ENCODE measurements at regions not wholly inside any gene's neighbourhood (a gene's known extent, or its start where the extent isn't known, plus 50 kb on each side); places are given as distances from the start of the nearest gene placed in this dataset.
A peak's percentile ranks its signal among the peaks of the same experiment; 100 is the strongest.
"Not testable (repeated sequence)": the region's sequence is repeated elsewhere in the genome, so short reads cannot be mapped to it uniquely, and the experiment has no call there.

DNA sequence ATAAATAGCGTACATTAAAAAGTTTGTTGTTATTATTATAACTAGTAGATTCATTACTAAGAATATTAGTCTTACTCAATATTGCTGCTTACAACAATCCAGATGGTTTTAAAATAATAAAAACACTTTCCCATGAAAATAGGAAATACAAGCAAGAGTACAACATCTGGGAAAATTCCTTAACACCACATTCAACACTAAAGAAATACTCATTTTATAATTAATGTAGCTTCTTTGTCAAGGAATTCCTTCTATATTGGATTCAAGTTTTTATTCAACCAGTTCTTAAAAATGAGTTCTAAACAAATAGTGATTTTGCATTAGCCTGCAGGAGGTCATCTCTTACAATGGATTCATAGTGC is 650.3 kb upstream of the SLC35B3 start:
- DNase-seq (ENCODE audit: low read depth in 1 of 2, low spot score in 1 of 2), result no peak
- in situ Hi-C loops (cut with HindIII; ENCODE audit: low pct_unique_long_range_greater_than_20kb, low sequenced_read_pairs), result no loop called here
- no peak for TF ChIP-seq JUND (IDR thresholded peaks at IDR 0.05; ENCODE audit: low read depth)

DNA sequence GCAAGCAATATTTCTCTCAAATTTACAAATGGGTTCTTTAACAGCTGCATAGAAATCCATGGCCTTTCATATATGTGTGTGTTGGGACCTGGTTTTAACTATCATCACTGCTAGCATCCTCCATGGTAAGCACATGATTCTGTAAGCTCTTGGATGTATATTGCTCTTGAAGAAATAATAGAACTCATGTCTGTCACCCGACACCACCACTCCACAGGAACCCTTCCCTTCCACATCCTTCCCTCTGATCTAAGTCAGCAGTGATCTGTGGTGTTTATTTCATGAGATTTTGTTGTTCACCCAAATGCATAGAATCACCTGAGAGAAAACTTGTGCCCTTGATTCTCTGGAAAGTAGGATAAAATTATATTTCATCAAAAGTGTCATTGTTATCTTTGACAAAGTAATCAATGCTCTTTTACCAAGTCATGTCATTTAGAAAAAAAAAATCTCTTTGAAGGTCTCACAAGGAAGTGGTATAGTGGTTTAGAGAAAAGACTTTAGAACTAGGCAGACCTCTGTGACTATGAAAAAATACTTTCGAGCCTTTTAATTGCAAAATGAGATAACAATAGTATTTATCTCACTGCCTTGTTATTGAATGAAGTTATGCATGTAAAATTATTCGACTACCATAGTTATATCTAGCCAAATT is 649.8 kb upstream of the SLC35B3 start:
- DNase-seq (ENCODE audit: low read depth in 1 of 2, low spot score in 1 of 2), result no peak
- in situ Hi-C loops (cut with HindIII; ENCODE audit: low pct_unique_long_range_greater_than_20kb, low sequenced_read_pairs), result no loop called here
- no peak for TF ChIP-seq JUND (IDR thresholded peaks at IDR 0.05; ENCODE audit: low read depth)

DNA sequence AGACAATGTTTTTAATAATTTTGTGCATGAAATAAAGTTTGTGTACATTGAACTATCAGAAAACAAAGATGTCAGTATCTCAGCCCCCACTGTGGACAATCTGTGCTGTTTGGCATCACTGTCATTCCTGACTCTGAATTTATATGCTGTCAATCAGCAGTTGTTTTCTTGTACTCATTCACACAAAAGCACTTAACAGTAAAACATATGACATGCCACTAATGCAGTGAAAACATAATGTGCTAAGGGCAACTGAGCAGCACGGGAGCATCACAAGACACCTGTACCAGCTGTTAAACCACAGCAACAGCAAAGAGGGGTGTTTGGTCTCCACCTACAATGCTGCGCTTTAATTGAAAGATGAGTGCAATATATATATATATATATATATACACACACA is 647.8 kb upstream of the SLC35B3 start:
- no peak for DNase-seq (ENCODE audit: low read depth in 1 of 2, low spot score in 1 of 2)
- TF ChIP-seq JUND (IDR thresholded peaks at IDR 0.05; ENCODE audit: low read depth), result no peak
- in situ Hi-C loops (cut with HindIII; ENCODE audit: low pct_unique_long_range_greater_than_20kb, low sequenced_read_pairs), result no loop called here

GRCh38 chr6:9066726-9067125 is 631.4 kb upstream of the SLC35B3 start:
- no peak for DNase-seq (ENCODE audit: low read depth in 1 of 2, low spot score in 1 of 2)
- in situ Hi-C loops (cut with HindIII; ENCODE audit: low pct_unique_long_range_greater_than_20kb, low sequenced_read_pairs), result no loop called here
- no peak for TF ChIP-seq JUND (IDR thresholded peaks at IDR 0.05; ENCODE audit: low read depth)

GRCh38 chr6:9064156-9064555 is 628.8 kb upstream of the SLC35B3 start:
- DNase-seq (ENCODE audit: low read depth in 1 of 2, low spot score in 1 of 2), result no peak
- TF ChIP-seq JUND (IDR thresholded peaks at IDR 0.05; ENCODE audit: low read depth), result no peak
- in situ Hi-C loops (cut with HindIII; ENCODE audit: low pct_unique_long_range_greater_than_20kb, low sequenced_read_pairs), result no loop called here

DNA sequence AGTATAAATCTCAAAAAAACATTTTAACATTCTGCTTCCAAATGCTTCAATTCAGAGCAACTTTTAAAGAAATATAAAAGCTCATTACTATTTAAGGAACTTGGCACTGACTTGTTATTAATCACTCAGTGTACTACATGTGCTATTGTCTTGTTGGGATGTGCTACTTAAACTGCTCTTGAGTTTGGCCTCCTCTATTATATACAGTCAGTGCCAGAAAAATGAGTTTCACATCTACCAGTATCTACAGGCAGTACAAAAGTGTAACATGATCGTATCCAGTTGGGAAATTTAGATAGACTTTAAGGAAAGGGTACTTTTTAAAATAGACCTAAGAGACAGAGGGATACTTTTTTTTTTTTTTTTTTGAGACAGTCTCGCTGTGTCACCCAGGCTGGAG is 627.3 kb upstream of the SLC35B3 start:
- in situ Hi-C loops (cut with HindIII; ENCODE audit: low pct_unique_long_range_greater_than_20kb, low sequenced_read_pairs), result no loop called here
- no peak for DNase-seq (ENCODE audit: low read depth in 1 of 2, low spot score in 1 of 2)
- no peak for TF ChIP-seq JUND (IDR thresholded peaks at IDR 0.05; ENCODE audit: low read depth)

- DNase-seq (ENCODE audit: low read depth in 1 of 2, low spot score in 1 of 2), result no peak
- in situ Hi-C loops (cut with HindIII; ENCODE audit: low pct_unique_long_range_greater_than_20kb, low sequenced_read_pairs), result no loop called here
- no peak for TF ChIP-seq JUND (IDR thresholded peaks at IDR 0.05; ENCODE audit: low read depth)
These were observed 622.6 kb upstream of the SLC35B3 start for GRCh38 chr6:9057937-9058336.

DNA sequence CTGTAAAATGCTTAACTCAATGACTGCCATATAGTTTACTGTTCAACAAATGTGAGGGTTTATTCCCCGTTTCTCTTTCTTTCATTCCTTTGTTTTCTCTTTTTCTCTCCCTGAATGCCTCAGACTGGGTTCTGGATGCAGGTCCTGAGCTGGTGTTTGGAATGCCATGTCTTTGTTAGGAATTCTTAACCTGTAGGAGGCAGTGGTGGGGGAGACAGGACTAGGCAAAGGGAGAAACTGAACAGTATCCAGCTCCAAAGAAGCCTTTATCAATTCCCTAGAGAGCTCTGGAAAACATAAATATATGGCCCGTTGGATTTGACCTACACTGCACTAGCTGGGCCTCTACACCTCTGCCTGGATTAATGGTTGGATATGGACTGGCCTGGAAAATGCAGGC is 621.2 kb upstream of the SLC35B3 start:
- in situ Hi-C loops (cut with HindIII; ENCODE audit: low pct_unique_long_range_greater_than_20kb, low sequenced_read_pairs), result no loop called here
- TF ChIP-seq JUND (IDR thresholded peaks at IDR 0.05; ENCODE audit: low read depth), result no peak
- DNase-seq (ENCODE audit: low read depth in 1 of 2, low spot score in 1 of 2), result no peak

DNA sequence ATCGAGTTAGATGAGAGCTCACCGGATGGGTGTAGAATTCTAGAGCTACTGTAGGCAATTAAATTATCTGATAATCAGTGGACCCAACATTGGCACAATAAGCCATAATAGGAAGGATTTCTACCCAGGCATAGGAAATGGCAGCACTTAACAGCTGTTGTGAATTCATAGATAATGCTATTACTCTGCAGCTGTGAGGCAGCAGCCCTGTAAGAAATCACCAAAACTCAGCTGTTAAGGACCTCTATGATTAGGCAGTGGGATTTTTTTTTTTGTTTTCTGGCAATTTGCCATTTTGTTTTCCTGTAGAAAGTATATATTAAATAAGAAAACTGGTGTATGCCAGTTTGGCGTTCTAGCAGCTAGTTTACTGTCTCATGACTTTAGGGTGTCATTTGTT is 609.1 kb upstream of the SLC35B3 start:
- in situ Hi-C loops (cut with HindIII; ENCODE audit: low pct_unique_long_range_greater_than_20kb, low sequenced_read_pairs), result no loop called here
- no peak for TF ChIP-seq JUND (IDR thresholded peaks at IDR 0.05; ENCODE audit: low read depth)
- DNase-seq (ENCODE audit: low read depth in 1 of 2, low spot score in 1 of 2), result no peak

DNA sequence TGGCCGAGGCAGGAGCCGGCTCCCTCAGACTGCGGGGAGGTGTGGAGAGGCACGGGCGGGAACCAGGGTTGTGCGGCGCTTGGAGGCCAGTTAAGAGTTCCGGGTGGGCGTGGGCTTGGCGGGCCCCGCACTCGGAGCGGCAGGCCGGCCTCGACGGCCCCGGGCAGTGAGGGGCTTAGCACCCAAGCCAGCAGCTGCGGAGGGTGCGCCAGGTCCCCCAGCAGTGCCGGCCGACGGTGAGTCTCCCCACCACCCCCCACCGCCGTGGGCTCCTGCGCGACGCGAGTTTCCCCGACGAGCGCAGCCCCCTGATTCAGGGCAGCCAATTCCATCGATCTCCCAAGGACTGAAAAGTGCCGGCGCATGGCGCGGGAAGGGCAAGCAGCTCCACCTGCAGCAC is 605.4 kb upstream of the SLC35B3 start:
- in situ Hi-C loops (cut with HindIII; ENCODE audit: low pct_unique_long_range_greater_than_20kb, low sequenced_read_pairs), result no loop called here
- DNase-seq (ENCODE audit: low read depth in 1 of 2, low spot score in 1 of 2), result no peak
- TF ChIP-seq JUND (IDR thresholded peaks at IDR 0.05; ENCODE audit: low read depth), result no peak

GRCh38 chr6:9039258-9039657 is 603.9 kb upstream of the SLC35B3 start:
- TF ChIP-seq JUND (IDR thresholded peaks at IDR 0.05; ENCODE audit: low read depth), result no peak
- peak in 1 of 2 experiments; percentile 61 for DNase-seq (ENCODE audit: low read depth in 1 of 2, low spot score in 1 of 2)
- in situ Hi-C loops (cut with HindIII; ENCODE audit: low pct_unique_long_range_greater_than_20kb, low sequenced_read_pairs), result no loop called here

- no peak for TF ChIP-seq JUND (IDR thresholded peaks at IDR 0.05; ENCODE audit: low read depth)
- no peak for DNase-seq (ENCODE audit: low read depth in 1 of 2, low spot score in 1 of 2)
- in situ Hi-C loops (cut with HindIII; ENCODE audit: low pct_unique_long_range_greater_than_20kb, low sequenced_read_pairs), result no loop called here
These were observed 592.7 kb upstream of the SLC35B3 start for GRCh38 chr6:9028086-9028485.

DNA sequence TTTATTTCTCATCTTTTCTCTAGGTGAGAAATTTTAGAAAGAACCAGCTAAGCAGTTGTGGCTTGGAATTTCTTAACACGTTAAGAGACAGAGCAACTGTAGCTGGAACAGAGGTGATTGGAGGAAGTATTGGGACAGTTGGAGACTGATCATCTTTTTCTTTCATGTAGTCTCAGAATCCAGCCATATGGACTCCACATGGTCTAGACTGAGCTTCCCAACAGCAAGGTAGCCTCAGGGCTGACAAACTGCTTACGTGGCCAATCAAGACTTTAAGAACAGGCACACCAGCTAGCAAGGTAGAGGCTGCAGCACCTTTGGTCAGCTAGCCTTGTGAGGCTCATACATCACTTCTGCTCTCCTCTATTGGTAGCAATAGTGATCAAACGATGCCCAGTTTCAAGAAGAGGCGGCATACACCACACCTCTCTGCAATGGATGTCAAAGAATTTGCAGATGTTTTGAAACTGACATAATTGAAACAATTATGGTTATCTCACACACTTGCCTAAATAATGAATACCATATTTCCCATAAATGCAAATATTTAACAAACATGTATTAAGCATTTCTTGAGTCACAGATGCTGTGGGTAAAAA is 590.5 kb upstream of the SLC35B3 start:
- in situ Hi-C loops (cut with HindIII; ENCODE audit: low pct_unique_long_range_greater_than_20kb, low sequenced_read_pairs), result no loop called here
- no peak for TF ChIP-seq JUND (IDR thresholded peaks at IDR 0.05; ENCODE audit: low read depth)
- DNase-seq (ENCODE audit: low read depth in 1 of 2, low spot score in 1 of 2), result peak in 1 of 2 experiments; percentile 13

DNA sequence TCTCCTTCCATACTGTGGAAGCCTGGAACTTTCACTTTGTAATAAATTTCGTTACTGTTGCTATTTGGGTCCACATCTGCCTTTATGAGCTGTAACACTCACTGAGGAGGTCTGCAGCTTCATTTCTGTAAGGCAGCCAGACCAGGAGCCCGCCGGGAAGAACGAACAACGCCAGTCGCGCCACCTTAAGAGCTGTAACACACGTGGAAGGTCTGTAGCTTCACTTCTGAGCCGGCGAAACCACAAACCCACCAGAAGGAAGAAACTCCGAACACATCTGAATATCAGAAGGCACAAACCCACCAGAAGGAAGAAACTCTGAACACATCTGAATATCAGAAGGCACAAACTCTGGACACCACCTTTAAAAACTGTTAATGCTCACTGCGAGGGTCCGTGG is 589.9 kb upstream of the SLC35B3 start:
- in situ Hi-C loops (cut with HindIII; ENCODE audit: low pct_unique_long_range_greater_than_20kb, low sequenced_read_pairs), result no loop called here
- TF ChIP-seq JUND (IDR thresholded peaks at IDR 0.05; ENCODE audit: low read depth), result no peak
- DNase-seq (ENCODE audit: low read depth in 1 of 2, low spot score in 1 of 2), result no peak

DNA sequence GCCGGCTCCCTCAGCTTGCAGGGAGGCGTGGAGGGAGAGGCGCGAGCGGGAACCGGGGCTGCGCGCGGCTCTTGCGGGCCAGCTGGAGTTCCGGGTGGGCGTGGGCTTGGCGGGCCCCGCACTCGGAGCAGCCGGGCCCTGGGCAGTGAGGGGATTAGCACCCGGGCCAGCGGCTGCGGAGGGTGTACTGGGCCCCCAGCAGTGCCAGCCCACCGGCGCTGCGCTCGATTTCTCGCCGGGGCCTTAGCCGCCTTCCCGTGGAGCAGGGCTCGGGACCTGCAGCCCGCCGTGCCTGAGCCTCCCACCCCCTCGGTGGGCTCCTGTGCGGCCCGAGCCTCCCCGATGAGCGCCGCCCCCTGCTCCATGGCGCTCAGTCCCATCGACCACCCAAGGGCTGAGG is 588.9 kb upstream of the SLC35B3 start:
- DNase-seq (ENCODE audit: low read depth in 1 of 2, low spot score in 1 of 2); in situ Hi-C loops (cut with HindIII; ENCODE audit: low pct_unique_long_range_greater_than_20kb, low sequenced_read_pairs): not testable (repeated sequence)

Measured in T47D (cell line).